C4-2B (cell line): ENCODE measurements at regions not wholly inside any gene's neighbourhood (a gene's known extent, or its start where the extent isn't known, plus 50 kb on each side); places are given as distances from the start of the nearest gene placed in this dataset.

Experiments
- H3K27ac ChIP-seq: fragments of 450-650 bp; 2 replicates; pipeline ENCODE4 v1.5.1; 2017
- CTCF ChIP-seq: fragments of 450-650 bp; conservative IDR thresholded peaks from 2 replicates; pipeline ENCODE4 v1.5.1; 2017; ENCODE audit warnings: mild to moderate bottlenecking
- ZFX ChIP-seq: fragments of 450-650 bp; IDR thresholded peaks from 2 replicates; pipeline ENCODE4 v1.6.1; 2017

DNA sequence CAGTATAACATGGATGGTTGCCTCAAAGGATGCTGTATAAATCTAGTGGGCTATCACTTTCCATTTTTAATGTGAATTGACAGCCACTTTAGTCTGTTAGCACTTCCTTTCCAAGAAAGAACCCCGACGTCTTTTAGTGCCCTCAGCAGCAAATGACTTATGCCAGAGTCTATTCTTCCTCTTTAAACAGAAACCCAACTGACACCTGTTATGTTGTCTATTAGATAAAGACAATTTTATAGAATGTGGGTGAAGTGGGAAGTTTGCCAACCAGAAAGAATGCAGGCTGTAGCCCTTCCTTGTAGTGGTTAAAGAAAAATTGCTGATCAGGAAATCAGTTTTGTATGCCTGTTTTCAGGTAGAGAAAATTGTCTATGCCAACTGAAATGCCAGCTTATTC is 344.9 kb downstream of the ZNF326 start:
- TF ChIP-seq ZFX (no peak), CTCF (no peak)
- H3K27ac ChIP-seq, result no peak overlapping the region

DNA sequence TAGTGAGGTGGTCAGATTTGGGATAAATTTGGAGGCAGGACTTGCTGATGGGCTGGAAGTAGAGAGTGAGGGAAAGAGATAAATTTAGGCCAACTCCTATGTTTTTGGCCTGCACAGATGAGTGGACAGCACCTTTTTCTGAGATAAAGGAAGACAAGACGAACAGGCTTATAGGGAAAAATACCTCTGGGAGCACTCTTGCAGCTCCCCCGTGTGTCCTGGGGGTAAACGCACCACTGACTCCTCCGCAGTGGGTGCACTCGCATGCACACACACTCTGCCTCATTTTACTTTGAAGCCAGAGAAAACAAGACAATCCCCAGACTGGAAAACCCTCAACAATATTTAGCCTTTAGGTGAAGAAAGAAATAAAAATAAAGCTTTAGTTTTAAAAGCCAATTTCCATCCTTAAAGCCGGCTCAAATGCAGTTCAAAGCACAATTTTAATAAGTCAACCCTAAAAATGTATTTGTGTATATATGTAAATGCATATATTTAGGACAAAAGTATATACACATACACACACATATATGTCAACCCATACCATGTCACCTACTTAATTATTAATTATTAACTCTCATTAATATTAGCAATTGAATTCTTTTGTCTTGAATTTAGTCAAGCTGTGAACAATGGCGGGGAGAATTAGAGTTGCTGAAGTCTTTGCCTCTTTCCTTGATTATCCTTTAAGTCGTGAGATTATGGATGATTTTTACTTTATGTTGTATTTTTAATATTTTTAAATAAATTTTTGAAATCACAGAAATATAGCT is 341.8 kb downstream of the ZNF326 start:
- H3K27ac ChIP-seq, result no peak overlapping the region
- no peak for TF ChIP-seq ZFX
- TF ChIP-seq CTCF, result no peak

DNA sequence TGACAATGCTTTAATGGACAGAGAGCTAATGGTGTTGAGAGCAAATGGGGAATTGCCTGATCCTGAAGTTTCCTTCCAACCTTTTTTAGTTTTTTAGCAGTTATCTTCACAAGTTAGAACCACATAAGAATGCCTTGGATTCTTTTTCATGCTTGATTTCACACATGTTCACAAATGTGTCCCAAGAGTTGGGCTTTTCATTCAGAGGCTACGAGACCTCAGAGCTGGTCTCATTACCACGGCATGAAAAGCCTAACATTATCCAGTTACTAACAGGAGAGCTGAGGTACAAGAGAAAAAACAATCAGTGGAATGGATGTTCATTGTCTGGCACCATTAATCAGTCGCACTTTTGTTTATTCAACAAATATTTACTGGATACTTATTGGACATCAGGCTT is 340.6 kb downstream of the ZNF326 start:
- H3K27ac ChIP-seq, result no peak overlapping the region
- TF ChIP-seq ZFX, result no peak
- TF ChIP-seq CTCF, result no peak

GRCh38 chr1:90334137-90334536 is 339.2 kb downstream of the ZNF326 start:
- no peak for TF ChIP-seq ZFX
- H3K27ac ChIP-seq, result no peak overlapping the region

GRCh38 chr1:90325168-90325567 is 330.3 kb downstream of the ZNF326 start:
- TF ChIP-seq CTCF, result no peak
- TF ChIP-seq ZFX, result no peak
- no peak overlapping the region for H3K27ac ChIP-seq

GRCh38 chr1:90322186-90322585 is 327.3 kb downstream of the ZNF326 start:
- no peak for TF ChIP-seq CTCF
- TF ChIP-seq ZFX, result no peak
- H3K27ac ChIP-seq, result no peak overlapping the region

- no peak for TF ChIP-seq ZFX
- H3K27ac ChIP-seq, result no peak overlapping the region
These were observed 325.0 kb downstream of the ZNF326 start for GRCh38 chr1:90319918-90320317.

- no peak overlapping the region for H3K27ac ChIP-seq
- TF ChIP-seq CTCF (no peak), ZFX (no peak)
These were observed 323.5 kb downstream of the ZNF326 start for GRCh38 chr1:90318431-90318830.
